Activated CD4-positive, alpha-beta T cell treated with anti-CD3 and anti-CD28 coated beads, Interleukin-10, Interleukin-2, amounts not matched to agents 100 ng/mL and 50 ng/mL, durations not matched to agents 16 hours and 8 hours (primary cell): ENCODE measurements at regions not wholly inside any gene's neighbourhood (a gene's known extent, or its start where the extent isn't known, plus 50 kb on each side); places are given as distances from the start of the nearest gene placed in this dataset.

Experiments
- DNase-seq: peaks from one replicate; pipeline ENCODE4 v3.0.0-alpha.2; 2020

- no peak for DNase-seq
Measured at GRCh38 chr21:41671212-41671762, 95.6 kb downstream of the RIPK4 start.

DNA sequence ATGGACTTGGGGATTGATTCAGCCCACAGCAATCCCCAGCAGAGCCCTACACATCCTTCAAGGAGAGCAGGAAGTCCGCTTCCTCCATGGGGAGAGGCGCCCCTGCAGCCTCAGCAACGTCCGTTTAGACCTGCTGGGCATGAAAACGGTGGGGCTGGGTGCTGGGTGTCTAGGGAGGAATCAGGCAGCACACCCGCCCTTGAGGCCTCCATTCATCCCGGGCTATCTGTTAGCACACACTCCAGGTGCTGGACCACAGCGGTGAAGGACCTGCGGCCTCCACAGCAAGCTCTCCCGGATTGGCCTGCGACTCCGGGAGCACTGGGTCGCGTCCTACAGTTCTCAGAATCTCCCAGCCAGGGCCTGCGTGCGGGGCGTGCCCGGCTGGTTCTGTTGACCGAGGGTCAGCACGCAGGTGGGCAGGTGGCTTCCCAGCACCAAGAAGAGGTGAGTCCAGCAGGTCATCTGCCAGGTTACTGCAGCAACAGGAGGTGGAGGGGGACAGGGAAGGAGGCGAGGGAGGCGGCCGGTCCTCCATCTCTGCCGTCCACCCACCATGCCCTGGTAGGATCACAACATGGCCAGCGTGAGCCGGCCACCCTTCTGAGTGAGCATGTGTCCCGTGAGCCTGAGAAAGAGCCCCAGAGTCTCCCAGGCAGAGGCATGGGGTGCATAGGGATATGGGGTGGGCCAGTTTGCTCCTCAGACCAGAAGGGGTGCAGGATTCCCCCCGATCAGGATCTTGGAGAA, 96.6 kb downstream of the RIPK4 start:
- DNase-seq, result no peak

GRCh38 chr21:41669533-41669830, 97.4 kb downstream of the RIPK4 start:
- no peak for DNase-seq

DNA sequence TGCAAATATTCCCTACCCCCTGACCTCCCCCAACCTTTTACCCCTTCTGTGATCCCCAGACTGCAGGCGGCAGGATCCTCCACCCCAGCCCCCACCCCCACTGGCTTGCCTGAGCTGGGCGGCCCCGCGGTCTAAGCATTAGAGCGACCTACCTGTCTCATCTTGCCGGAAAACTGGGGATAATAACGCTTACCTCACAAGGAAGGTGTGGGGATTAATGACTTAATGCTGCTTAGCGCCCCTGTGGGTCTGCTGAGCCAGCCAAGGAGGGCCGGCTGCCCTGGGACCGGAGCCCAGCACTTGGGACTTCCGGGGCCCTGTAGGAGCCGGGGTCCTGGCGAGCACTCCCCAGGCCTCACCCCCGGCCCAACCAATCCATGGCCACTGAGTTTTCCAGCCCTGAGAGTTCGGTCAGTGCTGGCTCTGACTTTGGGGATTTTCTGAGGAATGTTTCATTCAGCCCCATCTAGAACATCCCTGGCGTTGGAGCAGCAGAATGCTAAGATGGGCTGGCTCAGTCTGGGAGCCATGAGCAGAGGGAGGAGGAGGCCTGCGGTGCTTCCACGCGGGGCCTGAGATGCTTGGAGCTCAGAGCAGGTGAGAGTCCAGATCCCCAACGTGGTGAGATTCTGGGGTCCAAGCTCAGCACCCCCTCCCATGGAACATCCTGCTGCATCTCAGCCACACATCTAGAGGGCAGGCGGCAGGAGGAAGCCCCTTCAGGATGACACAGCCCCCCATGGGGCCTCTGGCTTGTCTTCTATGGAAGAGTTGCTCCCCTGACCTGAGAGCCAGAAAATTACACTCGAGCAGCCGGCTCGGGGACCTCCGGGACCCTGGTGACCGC, 97.9 kb downstream of the RIPK4 start:
- no peak for DNase-seq

DNA sequence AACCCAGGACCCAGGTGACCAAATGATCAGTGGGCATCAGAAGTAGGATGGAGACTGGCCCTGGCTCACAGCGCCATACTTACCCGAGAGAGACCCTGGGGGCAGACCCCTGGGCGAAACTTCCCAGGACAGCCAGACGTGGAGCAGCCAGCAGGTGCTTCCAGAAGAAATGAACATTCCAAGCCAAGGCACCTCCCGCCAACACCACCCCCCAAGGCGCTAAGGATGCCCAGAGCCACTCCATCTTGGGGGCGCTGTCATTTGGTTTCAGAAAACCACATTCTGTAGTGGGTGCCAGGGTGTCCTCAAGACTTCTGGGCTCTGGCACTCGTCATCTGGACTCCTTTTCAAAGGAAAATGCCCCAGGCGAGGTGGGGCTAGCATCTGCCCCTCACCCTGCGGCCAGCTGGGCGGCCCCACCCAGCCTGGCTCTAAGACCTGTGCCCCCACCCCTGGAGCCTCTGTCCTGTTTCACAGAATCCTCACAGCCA, 98.8 kb downstream of the RIPK4 start:
- DNase-seq, result no peak

- DNase-seq, result no peak
Measured at GRCh38 chr21:41667136-41667535, 99.7 kb downstream of the RIPK4 start.

- DNase-seq, result no peak
Measured at GRCh38 chr21:41666641-41667081, 100.2 kb downstream of the RIPK4 start.

DNA sequence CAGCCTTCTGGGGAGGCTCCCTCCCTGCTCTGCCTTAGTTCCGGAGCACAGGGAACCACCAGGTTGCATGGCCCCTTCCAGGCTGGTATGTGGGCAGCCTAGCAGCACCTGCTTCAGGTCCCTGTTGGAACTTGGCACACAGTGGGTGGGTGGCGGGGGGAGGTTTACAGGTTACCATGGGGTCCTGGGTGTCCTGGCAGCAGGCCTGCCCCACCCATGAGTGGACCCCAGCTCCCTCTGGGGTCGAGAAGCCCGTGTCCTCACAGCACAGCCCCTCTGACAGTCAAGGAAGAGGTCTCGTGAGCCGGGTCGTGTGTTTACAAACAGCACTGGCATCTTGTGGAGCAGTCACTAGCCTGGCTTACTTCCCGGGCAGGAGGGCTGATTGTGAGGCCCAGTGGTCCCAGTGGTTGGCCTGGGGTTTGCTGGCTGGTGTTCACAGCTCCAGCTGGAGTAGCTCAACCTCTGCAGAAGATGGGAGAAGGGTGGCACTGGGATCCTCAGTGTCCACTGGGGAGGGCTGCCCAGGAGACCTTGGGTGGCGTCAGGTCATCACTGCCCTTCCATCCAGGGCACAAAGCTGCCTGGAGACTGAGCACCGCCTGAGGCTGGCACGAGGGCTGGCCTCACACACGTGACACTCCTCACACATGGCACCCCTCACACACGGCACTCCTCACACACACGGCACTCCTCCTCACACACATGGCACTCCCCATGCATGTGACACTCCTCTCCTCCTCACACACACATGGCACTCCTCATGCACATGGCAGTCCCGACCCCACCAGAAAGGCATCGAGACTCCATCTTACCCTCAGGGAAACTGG, 100.9 kb downstream of the RIPK4 start:
- no peak for DNase-seq

- DNase-seq, result no peak
Measured at GRCh38 chr21:41664881-41665765, 101.7 kb downstream of the RIPK4 start.

- DNase-seq, result no peak
Measured at GRCh38 chr21:41663805-41664788, 102.8 kb downstream of the RIPK4 start.

- DNase-seq, result no peak
Measured at GRCh38 chr21:41662761-41663160, 104.1 kb downstream of the RIPK4 start.

DNA sequence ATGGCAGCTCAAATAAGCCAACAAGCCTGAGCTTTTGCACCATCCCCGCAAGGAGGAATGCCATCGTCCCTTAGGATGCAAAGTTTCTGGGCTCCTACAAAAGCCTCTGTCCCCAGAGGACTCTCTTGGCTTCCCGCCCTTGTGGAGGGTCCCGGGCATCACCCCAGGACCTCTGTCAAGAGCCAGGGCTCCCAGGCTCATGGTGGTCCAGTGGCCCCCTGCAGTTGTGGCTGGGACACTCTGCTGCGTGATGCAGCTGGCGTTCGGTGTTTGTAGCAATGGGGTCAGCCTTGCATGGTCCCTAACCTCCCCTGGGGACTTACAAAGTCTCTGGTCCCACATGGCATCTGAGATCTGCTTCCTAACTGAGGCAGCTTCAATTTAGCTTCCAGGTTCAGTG, 104.7 kb downstream of the RIPK4 start:
- DNase-seq, result no peak

GRCh38 chr21:41660748-41661147, 106.1 kb downstream of the RIPK4 start:
- DNase-seq, result no peak

- no peak for DNase-seq
Measured at GRCh38 chr21:41659791-41660560, 106.9 kb downstream of the RIPK4 start.

GRCh38 chr21:41656946-41657525, 109.8 kb downstream of the RIPK4 start:
- DNase-seq, result no peak

DNA sequence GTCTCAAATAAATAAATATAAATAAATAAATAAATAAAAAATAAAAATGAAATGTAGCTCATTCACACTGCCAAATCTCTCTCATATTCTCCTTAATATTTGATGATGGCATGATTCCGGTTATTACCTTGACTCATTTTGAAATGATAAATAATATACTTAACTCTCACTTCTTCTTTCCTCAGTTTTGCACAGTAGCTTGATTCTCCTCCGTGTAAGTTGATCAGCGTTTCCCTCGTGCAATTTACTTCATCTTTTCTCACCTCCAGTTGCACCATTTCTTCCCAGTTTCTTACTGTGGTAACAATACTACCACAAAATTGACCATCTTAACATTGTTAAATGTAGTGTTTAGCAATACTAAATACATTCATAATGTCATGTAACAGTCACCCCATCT, 111.6 kb downstream of the RIPK4 start:
- DNase-seq, result no peak

DNA sequence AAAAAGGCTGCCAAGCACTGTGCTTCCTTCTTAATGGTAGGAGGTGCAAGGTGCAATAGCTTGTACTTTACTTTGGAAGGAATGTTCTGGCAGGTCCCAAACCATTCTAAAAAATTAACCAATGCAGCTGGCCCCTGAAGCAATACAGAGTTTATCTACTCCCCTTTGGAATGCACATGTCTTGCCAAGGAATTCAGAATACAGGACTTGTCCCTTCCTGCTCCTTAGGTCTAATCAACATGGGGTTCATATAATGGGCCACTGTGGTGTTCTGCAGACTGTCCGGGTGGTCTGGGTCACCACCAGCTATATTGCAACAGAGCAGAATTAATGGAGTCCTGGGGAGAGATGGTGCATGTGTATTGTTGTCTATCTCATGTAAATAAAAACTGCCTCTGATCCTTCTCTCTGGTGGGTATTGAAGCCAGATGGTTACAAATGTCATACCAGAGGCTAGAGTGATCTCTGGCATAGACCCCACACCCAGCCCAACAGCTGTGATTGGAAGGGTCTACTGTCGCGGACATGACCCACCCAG, 112.8 kb downstream of the RIPK4 start:
- no peak for DNase-seq

DNA sequence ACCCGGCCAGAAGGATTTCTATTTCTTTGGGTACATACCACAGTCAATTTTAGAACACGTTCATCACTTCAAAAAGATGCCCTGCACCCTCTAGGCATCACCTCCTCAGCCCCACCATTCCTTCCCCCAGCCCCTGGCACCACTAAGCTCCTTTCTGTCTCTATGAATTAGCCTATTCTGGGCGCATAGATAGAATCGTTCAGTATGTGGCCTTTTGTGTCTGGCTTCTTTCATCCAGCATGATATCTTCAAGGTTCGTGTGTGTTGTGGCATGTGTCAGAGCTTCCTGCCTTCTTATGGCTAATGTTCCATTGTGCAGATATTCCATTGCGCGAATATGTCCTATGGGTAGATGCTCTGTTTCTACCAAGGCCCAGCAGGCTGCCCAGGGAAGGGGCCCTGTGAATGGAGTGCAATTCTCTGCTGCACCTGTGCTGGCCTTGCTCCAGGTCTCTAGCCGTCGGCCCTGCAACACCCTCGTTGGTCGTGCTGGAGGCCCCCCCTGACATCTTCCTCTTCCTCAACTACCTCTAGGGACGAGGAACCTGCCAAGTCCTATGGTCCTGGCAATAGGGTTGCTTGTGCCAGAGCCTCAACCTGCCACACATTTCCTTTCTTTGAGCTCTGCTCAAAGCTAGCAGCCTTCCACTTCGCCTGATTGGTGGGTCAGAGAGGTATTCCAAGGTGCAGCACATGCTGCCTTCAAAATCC, 113.5 kb downstream of the RIPK4 start:
- no peak for DNase-seq

DNA sequence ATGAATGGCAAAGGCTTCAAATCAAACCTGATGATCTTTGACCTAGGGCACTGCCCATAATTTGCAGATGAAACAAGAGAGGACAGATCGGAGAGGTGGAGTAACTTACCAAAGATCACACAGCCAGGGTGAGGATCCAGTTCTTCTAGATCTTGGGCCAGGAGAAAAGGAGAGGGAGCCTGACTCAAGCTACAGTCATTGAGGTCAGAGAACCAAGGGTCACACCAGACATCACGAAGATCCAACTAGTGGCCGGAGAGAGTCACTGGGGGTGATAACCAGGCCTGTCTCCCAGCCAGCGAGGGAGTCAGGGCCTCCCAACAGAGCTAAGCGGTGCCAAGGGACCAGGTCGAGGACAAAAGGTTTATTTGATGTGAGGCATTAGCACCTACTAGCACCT, 115.0 kb downstream of the RIPK4 start:
- DNase-seq, result no peak
